Esophagus muscularis mucosa (tissue), 4 donors: ENCODE measurements at regions not wholly inside any gene's neighbourhood (a gene's known extent, or its start where the extent isn't known, plus 50 kb on each side); places are given as distances from the start of the nearest gene placed in this dataset.

Source experiments
- DNase-seq: peaks from one replicate; pipeline ENCODE4 v3.0.0-alpha.2; 2017; ENCODE audit errors: extremely low spot score
- H3K27ac ChIP-seq, 4 donors: fragments of 200-600 bp; sonication (generic); replicated peaks in 1 of 4; 1 replicate in 3 of 4; 2 replicates in 1 of 4; pipeline ENCODE4 v1.5.1; 2016 to 2019; ENCODE audit warnings: mild to moderate bottlenecking in 1 of 4
- H3K27me3 ChIP-seq, 4 donors: fragments of 200-600 bp; sonication (generic); one replicate each; pipeline versions ENCODE4 v1.5.1 to v1.6.0; 2016 to 2019
- H3K36me3 ChIP-seq, 4 donors: fragments of 200-600 bp; sonication (generic); one replicate each; pipeline ENCODE4 v1.5.1; 2016 to 2019
- H3K4me1 ChIP-seq, 4 donors: fragments of 200-600 bp; sonication (generic); one replicate each; pipeline ENCODE4 v1.5.1; 2016 to 2019
- H3K4me3 ChIP-seq, 4 donors: fragments of 200-600 bp; sonication (generic); 1 replicate in 2 of 4; 2 replicates in 2 of 4; pipeline ENCODE4 v1.5.1; 2016 to 2019; ENCODE audit warnings: mild to moderate bottlenecking in 4 of 4, moderate library complexity in 1 of 4
- H3K9me3 ChIP-seq, 4 donors: fragments of 200-600 bp; sonication (generic); 1 replicate in 3 of 4; 2 replicates in 1 of 4; pipeline ENCODE4 v1.5.1; 2016 to 2019
- CTCF ChIP-seq, 3 experiments: fragments of 200-600 bp in 2 of 3; fragments of 450-650 bp in 1 of 3; sonication (generic) in 2 of 3; IDR thresholded peaks; one replicate each; pipeline ENCODE4 v1.5.1; 2017 to 2019; ENCODE audit warnings: antibody characterized with exemption in 3 of 3, mild to moderate bottlenecking in 2 of 3, moderate library complexity in 1 of 3
- EP300 ChIP-seq: sonication (generic); formaldehyde crosslinking; IDR thresholded peaks from one replicate; pipeline ENCODE4 v1.6.1; 2017; ENCODE audit warnings: antibody characterized with exemption
- POLR2A ChIP-seq: fragments of 450-650 bp; IDR thresholded peaks from one replicate; pipeline ENCODE4 v1.6.1; 2017; ENCODE audit warnings: antibody characterized with exemption, moderate library complexity, mild to moderate bottlenecking, low read depth
- POLR2AphosphoS5 ChIP-seq, 2 donors: sonication (generic); formaldehyde crosslinking; IDR thresholded peaks; one replicate each; pipeline ENCODE4 v1.6.1; 2017; ENCODE audit warnings: antibody characterized with exemption in 2 of 2
- WGBS: methylation state at CpG from one replicate; pipeline ENCODE4 v1.1.5; 2018; 5-methylcytosine and 5-hydroxymethylcytosine counted together
- intact Hi-C: fragments of 100-400 bp; cut with DNase I; formaldehyde crosslinking; loops from one replicate; pipeline ENCODE4 v1.15.1; 2023

- H3K27me3 ChIP-seq, result peaks cover 0 to under 1% (median 0%) of the 10 kb centered on the region in 4 donors
- H3K27ac ChIP-seq, result no peak overlapping the region
- H3K36me3 ChIP-seq, result no peaks in the 10 kb centered on the region
- intact Hi-C loops, result no loop called here
- H3K4me1 ChIP-seq, result peaks cover 0 to 6% (median 0%) of the 10 kb centered on the region in 4 donors
- H3K4me3 ChIP-seq, result no peak overlapping the region
- TF ChIP-seq POLR2AphosphoS5 (IDR thresholded peaks at IDR 0.05) (no peak), POLR2A (no peak), CTCF (IDR thresholded peaks at IDR 0.05) (no peak)
- no peaks in the 10 kb centered on the region for H3K9me3 ChIP-seq
- 86% methylated on average over 5 of the region's 5 CpGs for WGBS
- no peak for DNase-seq
These were observed 644.5 kb upstream of the DIPK2B start for GRCh38 chrX:45845142-45845541.

- 50% methylated on average over 1 of the region's 1 CpG for WGBS
- no peaks in the 10 kb centered on the region for H3K36me3 ChIP-seq
- H3K4me3 ChIP-seq, result no peak overlapping the region
- H3K27ac ChIP-seq, result no peak overlapping the region
- H3K4me1 ChIP-seq, result peaks cover 0 to 3% (median 0%) of the 10 kb centered on the region in 4 donors
- intact Hi-C loops, result no loop called here
- no peaks in the 10 kb centered on the region for H3K27me3 ChIP-seq
- no peak for DNase-seq
- TF ChIP-seq EP300, result no peak
- no peak for TF ChIP-seq POLR2AphosphoS5 (IDR thresholded peaks at IDR 0.05)
- no peak for TF ChIP-seq POLR2A
- peak in 1 of 3 experiments; percentile 9 for TF ChIP-seq CTCF (IDR thresholded peaks at IDR 0.05)
- H3K9me3 ChIP-seq, result no peaks in the 10 kb centered on the region
These were observed 642.8 kb upstream of the DIPK2B start for GRCh38 chrX:45843518-45843917.

- no peaks in the 10 kb centered on the region for H3K36me3 ChIP-seq
These were observed 642.2 kb upstream of the DIPK2B start for GRCh38 chrX:45842926-45843315.

GRCh38 chrX:45842207-45842925, 641.7 kb upstream of the DIPK2B start:
- intact Hi-C loops, result no loop called here
- DNase-seq, result no peak
- no peaks in the 10 kb centered on the region for H3K9me3 ChIP-seq
- TF ChIP-seq POLR2A, result no peak
- no peak for TF ChIP-seq EP300
- no peak for TF ChIP-seq CTCF (IDR thresholded peaks at IDR 0.05)
- no peak for TF ChIP-seq POLR2AphosphoS5 (IDR thresholded peaks at IDR 0.05)
- H3K36me3 ChIP-seq, result no peaks in the 10 kb centered on the region
- no peak overlapping the region for H3K4me3 ChIP-seq
- no peak overlapping the region for H3K27ac ChIP-seq
- H3K4me1 ChIP-seq, result peaks cover 0 to 3% (median 0%) of the 10 kb centered on the region in 4 donors
- 49% methylated on average over 2 of the region's 2 CpGs for WGBS
- no peaks in the 10 kb centered on the region for H3K27me3 ChIP-seq

More at GRCh38 chrX:45842926-45843315, 642.2 kb upstream of the DIPK2B start:
- no peak for DNase-seq
- H3K27me3 ChIP-seq, result no peaks in the 10 kb centered on the region
- no peak overlapping the region for H3K4me3 ChIP-seq
- H3K9me3 ChIP-seq, result no peaks in the 10 kb centered on the region
- WGBS, result 72% methylated on average over 1 of the region's 1 CpG
- TF ChIP-seq POLR2A (no peak), POLR2AphosphoS5 (IDR thresholded peaks at IDR 0.05) (no peak), EP300 (no peak), CTCF (IDR thresholded peaks at IDR 0.05) (no peak)
- no peak overlapping the region for H3K27ac ChIP-seq
- intact Hi-C loops, result no loop called here
- H3K4me1 ChIP-seq, result peaks cover 0 to 3% (median 0%) of the 10 kb centered on the region in 4 donors
